Tibial nerve (tissue), 4 donors: ENCODE measurements at regions not wholly inside any gene's neighbourhood (a gene's known extent, or its start where the extent isn't known, plus 50 kb on each side); places are given as distances from the start of the nearest gene placed in this dataset.

ENCODE experiments used
- EP300 ChIP-seq, 2 donors: sonication (generic); formaldehyde crosslinking; IDR thresholded peaks; one replicate each; pipeline ENCODE4 v1.6.1; 2017; ENCODE audit warnings: antibody characterized with exemption in 2 of 2, mild to moderate bottlenecking in 1 of 2
- POLR2A ChIP-seq, 2 donors: fragments of 450-650 bp; IDR thresholded peaks; one replicate each; pipeline ENCODE4 v1.6.1; 2017; ENCODE audit warnings: antibody characterized with exemption in 2 of 2, mild to moderate bottlenecking in 2 of 2, moderate library complexity in 2 of 2
- TF ChIP-seq, protein P1 (sequence below), 5 experiments: fragments of 200-600 bp in 3 of 5; fragments of 450-650 bp in 2 of 5; sonication (generic) in 3 of 5; IDR thresholded peaks; one replicate each; pipeline ENCODE4 v1.5.1; 2016 to 2019; ENCODE audit warnings: antibody characterized with exemption in 5 of 5, mild to moderate bottlenecking in 3 of 5, moderate library complexity in 2 of 5

GRCh38 chr5:164553851-164554250 is 1048.4 kb downstream of the MAT2B start:
- TF ChIP-seq, protein P1, sequence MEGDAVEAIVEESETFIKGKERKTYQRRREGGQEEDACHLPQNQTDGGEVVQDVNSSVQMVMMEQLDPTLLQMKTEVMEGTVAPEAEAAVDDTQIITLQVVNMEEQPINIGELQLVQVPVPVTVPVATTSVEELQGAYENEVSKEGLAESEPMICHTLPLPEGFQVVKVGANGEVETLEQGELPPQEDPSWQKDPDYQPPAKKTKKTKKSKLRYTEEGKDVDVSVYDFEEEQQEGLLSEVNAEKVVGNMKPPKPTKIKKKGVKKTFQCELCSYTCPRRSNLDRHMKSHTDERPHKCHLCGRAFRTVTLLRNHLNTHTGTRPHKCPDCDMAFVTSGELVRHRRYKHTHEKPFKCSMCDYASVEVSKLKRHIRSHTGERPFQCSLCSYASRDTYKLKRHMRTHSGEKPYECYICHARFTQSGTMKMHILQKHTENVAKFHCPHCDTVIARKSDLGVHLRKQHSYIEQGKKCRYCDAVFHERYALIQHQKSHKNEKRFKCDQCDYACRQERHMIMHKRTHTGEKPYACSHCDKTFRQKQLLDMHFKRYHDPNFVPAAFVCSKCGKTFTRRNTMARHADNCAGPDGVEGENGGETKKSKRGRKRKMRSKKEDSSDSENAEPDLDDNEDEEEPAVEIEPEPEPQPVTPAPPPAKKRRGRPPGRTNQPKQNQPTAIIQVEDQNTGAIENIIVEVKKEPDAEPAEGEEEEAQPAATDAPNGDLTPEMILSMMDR (IDR thresholded peaks at IDR 0.05): no peak
- TF ChIP-seq POLR2A (IDR thresholded peaks at IDR 0.05): no peak
- no peak for TF ChIP-seq EP300 (IDR thresholded peaks at IDR 0.05)
